Osteocyte (in vitro differentiated cells): ENCODE measurements at regions not wholly inside any gene's neighbourhood (a gene's known extent, or its start where the extent isn't known, plus 50 kb on each side); places are given as distances from the start of the nearest gene placed in this dataset.

Experiments used
- DNase-seq: peaks from one replicate; pipeline ENCODE4 v3.0.0; 2021; ENCODE audit warnings: mixed read lengths; ENCODE audit not compliant: unreplicated experiment; ENCODE audit errors: extremely low spot score
- H3K27ac Mint-ChIP-seq: one replicate; pipeline ENCODE4 v1.8.0; 2021; ENCODE audit warnings: mild to moderate bottlenecking, mixed read lengths; ENCODE audit not compliant: unreplicated experiment
- H3K27me3 Mint-ChIP-seq: one replicate; pipeline ENCODE4 v1.8.0; 2021; ENCODE audit warnings: mixed read lengths; ENCODE audit not compliant: unreplicated experiment
- H3K36me3 Mint-ChIP-seq: one replicate; pipeline ENCODE4 v1.8.0; 2021; ENCODE audit warnings: mixed read lengths; ENCODE audit not compliant: unreplicated experiment
- H3K4me1 Mint-ChIP-seq: one replicate; pipeline ENCODE4 v1.8.0; 2021; ENCODE audit warnings: mixed read lengths; ENCODE audit not compliant: unreplicated experiment
- H3K4me3 Mint-ChIP-seq: one replicate; pipeline ENCODE4 v1.8.0; 2021; ENCODE audit warnings: mild to moderate bottlenecking, moderate library complexity, mixed read lengths; ENCODE audit not compliant: unreplicated experiment
- H3K9me3 Mint-ChIP-seq: one replicate; pipeline ENCODE4 v1.8.0; 2021; ENCODE audit warnings: mixed read lengths; ENCODE audit not compliant: unreplicated experiment
- CTCF ChIP-seq: fragments of 200-600 bp; sonication (generic); IDR thresholded peaks from 2 replicates; pipeline ENCODE4 v1.5.0; 2021; ENCODE audit warnings: antibody characterized with exemption, mild to moderate bottlenecking, moderate library complexity

DNA sequence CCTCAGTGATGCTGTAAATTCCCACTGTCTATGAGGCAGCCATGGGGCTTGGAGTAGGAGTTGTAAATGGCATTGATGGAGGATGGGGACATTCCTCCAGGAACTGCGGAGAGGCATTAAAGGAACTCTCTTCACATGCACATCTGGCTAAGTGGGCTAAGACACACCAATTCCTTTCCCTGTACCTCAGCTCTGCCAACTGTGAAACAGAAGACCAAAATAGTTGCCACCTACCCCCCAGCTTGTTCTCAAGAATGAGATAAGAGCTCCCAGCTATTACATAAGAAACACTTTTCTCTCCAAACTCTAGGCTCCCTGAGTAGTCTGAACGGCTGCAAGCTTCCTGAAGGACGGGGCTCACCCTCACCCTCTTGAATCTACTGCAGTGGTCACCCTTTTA lies 144.6 kb upstream of the SLC30A5 start:
- no peak overlapping the region for H3K4me3 Mint-ChIP-seq
- TF ChIP-seq CTCF, result no peak
- H3K4me1 Mint-ChIP-seq, result peaks cover 10% of the 10 kb centered on the region
- H3K9me3 Mint-ChIP-seq, result peaks cover 4% of the 10 kb centered on the region
- peaks cover 28% of the 10 kb centered on the region for H3K27me3 Mint-ChIP-seq
- no peaks in the 10 kb centered on the region for H3K36me3 Mint-ChIP-seq
- no peak overlapping the region for H3K27ac Mint-ChIP-seq
- no peak for DNase-seq

GRCh38 chr5:68949711-68950110 lies 144.1 kb upstream of the SLC30A5 start:
- Mint-ChIP-seq H3K4me3 (no peak overlapping the region), H3K27me3 (peaks cover 28% of the 10 kb centered on the region), H3K27ac (no peak overlapping the region), H3K4me1 (peaks cover 10% of the 10 kb centered on the region), H3K9me3 (peaks cover 4% of the 10 kb centered on the region), H3K36me3 (no peaks in the 10 kb centered on the region)
- DNase-seq, result no peak
- no peak for TF ChIP-seq CTCF

GRCh38 chr5:68950125-68950524 lies 143.7 kb upstream of the SLC30A5 start:
- Mint-ChIP-seq H3K4me3 (no peak overlapping the region), H3K27ac (no peak overlapping the region), H3K9me3 (peaks cover 4% of the 10 kb centered on the region), H3K4me1 (peaks cover 10% of the 10 kb centered on the region), H3K36me3 (no peaks in the 10 kb centered on the region), H3K27me3 (peaks cover 28% of the 10 kb centered on the region)
- TF ChIP-seq CTCF, result no peak
- no peak for DNase-seq

DNA sequence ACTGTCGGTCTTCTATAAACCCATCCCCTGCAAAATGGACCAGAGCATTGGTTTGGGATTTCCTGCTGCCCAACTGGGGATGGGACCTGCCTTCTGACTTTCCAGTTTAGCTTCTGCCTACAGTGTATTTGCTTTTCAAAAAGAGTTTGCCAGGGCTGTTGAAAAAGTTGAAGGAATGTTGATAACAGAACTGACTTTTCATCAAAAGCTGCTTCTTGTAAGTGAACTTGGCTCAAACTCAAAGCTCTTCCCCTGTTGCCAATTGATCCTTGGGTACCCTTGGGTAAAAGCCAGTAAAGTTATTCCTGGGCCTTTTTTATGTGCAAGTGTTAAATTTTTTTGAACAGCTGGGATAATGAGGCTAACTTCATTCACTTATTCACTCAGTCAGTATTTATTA lies 142.9 kb upstream of the SLC30A5 start:
- no peaks in the 10 kb centered on the region for H3K36me3 Mint-ChIP-seq
- no peak overlapping the region for H3K4me3 Mint-ChIP-seq
- TF ChIP-seq CTCF, result no peak
- H3K27me3 Mint-ChIP-seq, result peaks cover 28% of the 10 kb centered on the region
- peaks cover 10% of the 10 kb centered on the region for H3K4me1 Mint-ChIP-seq
- H3K27ac Mint-ChIP-seq, result no peak overlapping the region
- peaks cover 4% of the 10 kb centered on the region for H3K9me3 Mint-ChIP-seq
- no peak for DNase-seq

DNA sequence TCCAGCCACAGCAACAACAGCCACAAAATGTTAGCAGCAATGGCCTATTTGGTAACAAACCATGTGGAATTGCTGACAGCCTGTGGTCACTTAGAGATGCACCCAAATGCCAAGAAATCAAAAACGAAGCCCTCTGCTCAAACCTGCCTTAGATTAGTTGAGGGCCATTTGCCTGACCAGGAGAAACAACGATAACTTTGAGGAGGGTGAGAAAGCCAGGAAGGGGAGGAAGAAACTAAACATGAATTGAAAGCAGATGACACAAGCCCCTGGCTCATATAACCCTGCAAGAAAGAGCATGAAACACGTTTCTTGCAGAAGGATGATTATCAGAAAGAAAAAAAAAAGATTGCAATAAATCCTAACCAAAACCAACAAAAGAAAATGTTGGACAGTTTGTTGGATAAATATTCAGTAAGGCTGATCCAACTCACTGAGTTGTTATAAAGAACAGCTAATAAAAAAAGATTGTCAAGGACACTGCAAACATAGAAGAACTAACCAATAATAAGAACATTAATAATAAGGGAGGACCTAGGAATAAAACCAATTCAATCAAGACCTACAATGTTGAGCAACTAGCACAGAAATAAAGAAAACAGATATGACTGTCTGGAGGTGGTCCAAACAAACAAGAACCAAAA lies 140.5 kb upstream of the SLC30A5 start:
- H3K9me3 Mint-ChIP-seq, result peaks cover 4% of the 10 kb centered on the region
- no peaks in the 10 kb centered on the region for H3K36me3 Mint-ChIP-seq
- no peak for DNase-seq
- H3K27ac Mint-ChIP-seq, result no peak overlapping the region
- peaks cover 16% of the 10 kb centered on the region for H3K27me3 Mint-ChIP-seq
- H3K4me1 Mint-ChIP-seq, result peaks cover 10% of the 10 kb centered on the region
- TF ChIP-seq CTCF, result no peak
- H3K4me3 Mint-ChIP-seq, result no peak overlapping the region
